WERI-Rb-1 (cell line): ENCODE measurements at regions not wholly inside any gene's neighbourhood (a gene's known extent, or its start where the extent isn't known, plus 50 kb on each side); places are given as distances from the start of the nearest gene placed in this dataset.

Experiments used
- DNase-seq: peaks from one replicate; pipeline ENCODE4 v3.0.0-alpha.2; 2020
- H3K27ac ChIP-seq: fragments of 250-450 bp; sonication (Bioruptor Pico); 2 replicates; pipeline ENCODE4 v1.5.1; 2020; ENCODE audit warnings: mild to moderate bottlenecking, moderate library complexity
- H3K27me3 ChIP-seq: fragments of 250-450 bp; sonication (Bioruptor Pico); 2 replicates; pipeline ENCODE4 v1.5.1; 2021; ENCODE audit warnings: mild to moderate bottlenecking, low read depth, moderate library complexity; ENCODE audit not compliant: insufficient read depth, severe bottlenecking
- H3K36me3 ChIP-seq: fragments of 250-450 bp; sonication (Bioruptor Pico); 2 replicates; pipeline ENCODE4 v1.5.1; 2020; ENCODE audit warnings: mild to moderate bottlenecking, moderate library complexity
- H3K4me3 ChIP-seq: 2 replicates; pipeline ENCODE4 v1.5.1; 2011; ENCODE audit warnings: low read depth, mild to moderate bottlenecking, control low read depth, low read length
- H3K9me3 ChIP-seq: fragments of 250-450 bp; sonication (Bioruptor Pico); 2 replicates; pipeline ENCODE4 v1.5.1; 2021; ENCODE audit warnings: mild to moderate bottlenecking, moderate library complexity; ENCODE audit not compliant: severe bottlenecking
- CTCF ChIP-seq: IDR thresholded peaks from 2 replicates; pipeline ENCODE4 v1.5.1; 2011; ENCODE audit warnings: low read depth, mild to moderate bottlenecking, control low read depth, inconsistent platforms, low read length

- H3K4me3 ChIP-seq = no peak overlapping the region
- H3K27me3 ChIP-seq = no peaks in the 10 kb centered on the region
- no peaks in the 10 kb centered on the region for H3K9me3 ChIP-seq
- TF ChIP-seq CTCF = no peak
- no peak for DNase-seq
- H3K36me3 ChIP-seq = peaks cover 30% of the 10 kb centered on the region
- H3K27ac ChIP-seq = peak overlapping the region; percentile 77
Measured at GRCh38 chr17:77443748-77444260, 303.0 kb downstream of the SEC14L1 start.

GRCh38 chr17:77444628-77444983 is 303.8 kb downstream of the SEC14L1 start:
- H3K27ac ChIP-seq = peak overlapping the region; percentile 77
- TF ChIP-seq CTCF = no peak
- no peak overlapping the region for H3K4me3 ChIP-seq
- H3K9me3 ChIP-seq = no peaks in the 10 kb centered on the region
- peaks cover 37% of the 10 kb centered on the region for H3K36me3 ChIP-seq
- H3K27me3 ChIP-seq = no peaks in the 10 kb centered on the region
- peak; percentile 93 for DNase-seq

GRCh38 chr17:77444984-77445759 is 304.4 kb downstream of the SEC14L1 start:
- no peak for DNase-seq
- H3K4me3 ChIP-seq = no peak overlapping the region
- H3K36me3 ChIP-seq = peaks cover 37% of the 10 kb centered on the region
- peak overlapping the region; percentile 77 for H3K27ac ChIP-seq
- no peaks in the 10 kb centered on the region for H3K9me3 ChIP-seq
- no peak for TF ChIP-seq CTCF
- H3K27me3 ChIP-seq = no peaks in the 10 kb centered on the region

GRCh38 chr17:77445760-77446532 is 305.2 kb downstream of the SEC14L1 start:
- Histone ChIP-seq H3K4me3 (no peak overlapping the region), H3K9me3 (no peaks in the 10 kb centered on the region), H3K36me3 (peaks cover 29% of the 10 kb centered on the region), H3K27ac (peak overlapping the region; percentile 77), H3K27me3 (no peaks in the 10 kb centered on the region)
- TF ChIP-seq CTCF = no peak
- DNase-seq = no peak

GRCh38 chr17:77446940-77447634 is 306.3 kb downstream of the SEC14L1 start:
- DNase-seq = no peak
- Histone ChIP-seq H3K9me3 (no peaks in the 10 kb centered on the region), H3K27me3 (no peaks in the 10 kb centered on the region), H3K36me3 (peaks cover 29% of the 10 kb centered on the region), H3K4me3 (no peak overlapping the region), H3K27ac (no peak overlapping the region)
- TF ChIP-seq CTCF = no peak
